C1 segment of cervical spinal cord (tissue), 14 donors: ENCODE measurements at regions not wholly inside any gene's neighbourhood (a gene's known extent, or its start where the extent isn't known, plus 50 kb on each side); places are given as distances from the start of the nearest gene placed in this dataset.

Experiments
- DNase-seq, 14 donors: peaks; one replicate each; lab custom pipeline; 2025; lab: John Stamatoyannopoulos, UW

GRCh38 chr11:86726770-86727504 is 54.5 kb upstream of the ME3 start:
- no peak for DNase-seq

- no peak for DNase-seq
Measured at GRCh38 chr11:86726118-86726753, 53.8 kb upstream of the ME3 start.

- no peak for DNase-seq
Measured at GRCh38 chr11:86724137-86724536, 51.7 kb upstream of the ME3 start.

- DNase-seq, result no peak
Measured at GRCh38 chr11:86723281-86723680, 50.9 kb upstream of the ME3 start.

GRCh38 chr11:86722748-86723147 is 50.3 kb upstream of the ME3 start:
- DNase-seq, result no peak
